ENCODE measurements at regions not wholly inside any gene's neighbourhood (a gene's known extent, or its start where the extent isn't known, plus 50 kb on each side); places are given as distances from the start of the nearest gene placed in this dataset.

DNA sequence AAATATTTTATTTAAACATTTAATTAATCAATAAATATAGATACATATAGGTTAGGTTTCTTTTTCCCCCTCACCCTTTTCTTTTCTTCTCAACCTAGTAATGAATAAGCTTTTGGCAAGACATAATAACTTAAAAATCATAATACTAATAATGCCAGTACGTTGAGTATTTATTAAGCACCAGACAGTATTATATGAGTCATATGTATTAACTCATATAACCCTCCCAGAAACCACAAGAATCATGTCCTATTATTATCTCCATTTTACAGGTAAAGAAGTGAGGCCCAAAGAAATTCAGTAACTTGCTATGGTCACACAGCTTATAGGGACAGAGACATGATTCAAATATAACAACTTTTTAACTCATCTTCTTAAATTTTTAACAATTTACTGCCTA is 834.5 kb upstream of the ADGRL2 start:
- ATAC-seq (ENCODE audit: insufficient number of reproducible peaks, low FRiP score, low read depth) (no peak), DNase-seq (ENCODE audit: low spot score) (no peak)
- Histone ChIP-seq H3K9me3 (no peaks in the 10 kb centered on the region), H3K4me3 (no peak overlapping the region), H3K27ac (no peak overlapping the region), H3K27me3 (replicated peaks; ENCODE audit: insufficient read depth) (no peaks in the 10 kb centered on the region), H3K4me1 (ENCODE audit: control insufficient read depth in 1 of 2, low read depth in 2 of 2) (no peaks in the 10 kb centered on the region), H3K36me3 (no peaks in the 10 kb centered on the region)
- TF ChIP-seq, protein P1, sequence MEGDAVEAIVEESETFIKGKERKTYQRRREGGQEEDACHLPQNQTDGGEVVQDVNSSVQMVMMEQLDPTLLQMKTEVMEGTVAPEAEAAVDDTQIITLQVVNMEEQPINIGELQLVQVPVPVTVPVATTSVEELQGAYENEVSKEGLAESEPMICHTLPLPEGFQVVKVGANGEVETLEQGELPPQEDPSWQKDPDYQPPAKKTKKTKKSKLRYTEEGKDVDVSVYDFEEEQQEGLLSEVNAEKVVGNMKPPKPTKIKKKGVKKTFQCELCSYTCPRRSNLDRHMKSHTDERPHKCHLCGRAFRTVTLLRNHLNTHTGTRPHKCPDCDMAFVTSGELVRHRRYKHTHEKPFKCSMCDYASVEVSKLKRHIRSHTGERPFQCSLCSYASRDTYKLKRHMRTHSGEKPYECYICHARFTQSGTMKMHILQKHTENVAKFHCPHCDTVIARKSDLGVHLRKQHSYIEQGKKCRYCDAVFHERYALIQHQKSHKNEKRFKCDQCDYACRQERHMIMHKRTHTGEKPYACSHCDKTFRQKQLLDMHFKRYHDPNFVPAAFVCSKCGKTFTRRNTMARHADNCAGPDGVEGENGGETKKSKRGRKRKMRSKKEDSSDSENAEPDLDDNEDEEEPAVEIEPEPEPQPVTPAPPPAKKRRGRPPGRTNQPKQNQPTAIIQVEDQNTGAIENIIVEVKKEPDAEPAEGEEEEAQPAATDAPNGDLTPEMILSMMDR (IDR thresholded peaks at IDR 0.05): no peak

DNA sequence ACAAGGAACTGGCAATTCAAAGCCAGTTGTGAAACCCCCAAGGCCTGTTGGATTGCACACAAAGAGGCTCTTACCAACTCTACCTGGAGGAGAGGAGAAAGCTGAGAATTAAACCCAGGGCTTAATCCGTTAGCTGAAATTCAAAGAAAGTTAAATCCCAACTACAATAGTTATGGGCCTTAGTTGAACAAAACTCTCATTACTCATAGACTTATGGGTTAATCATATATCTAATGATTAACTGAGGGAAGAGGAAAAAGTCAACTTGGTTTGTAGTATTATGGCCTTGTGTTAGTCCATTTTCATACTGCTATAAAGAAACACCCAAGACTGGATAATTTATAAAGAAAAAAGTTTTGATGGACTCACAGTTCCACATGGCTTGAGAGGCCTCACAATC is 838.2 kb upstream of the ADGRL2 start:
- Histone ChIP-seq H3K36me3 (no peaks in the 10 kb centered on the region), H3K27ac (no peak overlapping the region), H3K4me3 (no peak overlapping the region), H3K4me1 (ENCODE audit: control insufficient read depth in 1 of 2, low read depth in 2 of 2) (no peaks in the 10 kb centered on the region), H3K9me3 (no peaks in the 10 kb centered on the region), H3K27me3 (replicated peaks; ENCODE audit: insufficient read depth) (no peaks in the 10 kb centered on the region)
- no peak for ATAC-seq (ENCODE audit: insufficient number of reproducible peaks, low FRiP score, low read depth)
- TF ChIP-seq, protein P1 (IDR thresholded peaks at IDR 0.05): no peak
- DNase-seq (ENCODE audit: low spot score): no peak

DNA sequence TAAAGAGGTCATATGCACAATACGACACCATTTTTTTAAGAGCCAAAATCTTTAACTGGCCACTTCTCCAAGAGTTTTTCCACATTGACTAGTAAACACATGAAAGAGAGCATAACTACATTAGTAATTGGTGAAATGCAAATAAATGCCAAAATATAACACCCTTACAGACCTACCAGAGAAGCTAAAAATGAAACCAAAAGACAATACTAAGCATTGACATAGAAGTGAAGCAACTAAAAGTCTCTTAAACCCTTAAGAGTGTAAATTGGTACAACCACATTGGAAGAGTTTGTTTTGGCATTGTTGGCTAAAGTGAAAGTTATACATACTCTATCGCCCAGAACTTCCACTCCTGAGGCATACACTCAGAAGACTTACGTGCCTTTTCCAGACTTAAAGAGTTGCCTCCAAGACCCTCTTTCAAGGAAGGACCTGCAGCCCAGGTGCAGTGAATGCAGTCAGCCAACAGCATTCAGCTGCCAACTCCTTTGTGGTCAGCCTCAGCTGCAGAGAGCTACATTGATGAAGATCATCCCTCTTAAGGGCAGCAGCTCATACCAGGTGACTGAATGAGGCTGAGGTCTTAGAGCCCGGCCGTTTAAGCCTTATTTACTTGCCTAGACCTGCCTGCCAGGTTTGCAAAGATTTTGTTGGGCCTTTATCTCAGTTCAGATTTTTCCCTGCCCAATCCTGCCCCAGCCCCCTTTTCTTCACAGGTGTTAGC is 839.1 kb upstream of the ADGRL2 start:
- H3K4me3 ChIP-seq: no peak overlapping the region
- no peaks in the 10 kb centered on the region for H3K9me3 ChIP-seq

DNA sequence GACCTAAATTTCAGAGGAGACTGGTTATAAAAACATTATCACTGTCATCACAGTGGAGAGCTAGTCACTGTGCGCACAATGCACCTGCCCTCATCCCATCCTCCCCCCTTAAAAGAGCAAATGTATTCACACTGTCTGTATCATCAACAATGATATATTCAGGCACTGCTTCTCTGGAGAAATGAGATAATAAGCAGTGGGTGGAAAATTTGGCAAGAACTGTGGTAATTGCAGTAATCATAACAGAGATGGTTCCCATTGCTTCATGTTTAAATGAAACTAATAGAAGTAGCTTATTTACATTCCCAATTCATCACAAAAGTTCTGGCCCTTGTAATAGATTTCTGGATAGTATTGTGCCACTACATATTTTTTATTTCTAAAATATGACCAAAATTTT is 867.4 kb upstream of the ADGRL2 start:
- Histone ChIP-seq H3K27ac (no peak overlapping the region), H3K4me1 (ENCODE audit: control insufficient read depth in 1 of 2, low read depth in 2 of 2) (no peaks in the 10 kb centered on the region), H3K4me3 (no peak overlapping the region), H3K36me3 (no peaks in the 10 kb centered on the region), H3K27me3 (replicated peaks; ENCODE audit: insufficient read depth) (no peaks in the 10 kb centered on the region), H3K9me3 (peaks cover 13% of the 10 kb centered on the region)
- no peak for ATAC-seq (ENCODE audit: insufficient number of reproducible peaks, low FRiP score, low read depth)
- TF ChIP-seq, protein P1 (IDR thresholded peaks at IDR 0.05): no peak
- DNase-seq (ENCODE audit: low spot score): no peak

More for the DNA sequence above, 839.1 kb upstream of the ADGRL2 start:
- Histone ChIP-seq H3K27ac (no peak overlapping the region), H3K36me3 (no peaks in the 10 kb centered on the region), H3K4me1 (ENCODE audit: control insufficient read depth in 1 of 2, low read depth in 2 of 2) (no peaks in the 10 kb centered on the region), H3K27me3 (replicated peaks; ENCODE audit: insufficient read depth) (no peaks in the 10 kb centered on the region)
- ATAC-seq (ENCODE audit: insufficient number of reproducible peaks, low FRiP score, low read depth) (no peak), DNase-seq (ENCODE audit: low spot score) (no peak)
- TF ChIP-seq, protein P1 (IDR thresholded peaks at IDR 0.05): no peak

DNA sequence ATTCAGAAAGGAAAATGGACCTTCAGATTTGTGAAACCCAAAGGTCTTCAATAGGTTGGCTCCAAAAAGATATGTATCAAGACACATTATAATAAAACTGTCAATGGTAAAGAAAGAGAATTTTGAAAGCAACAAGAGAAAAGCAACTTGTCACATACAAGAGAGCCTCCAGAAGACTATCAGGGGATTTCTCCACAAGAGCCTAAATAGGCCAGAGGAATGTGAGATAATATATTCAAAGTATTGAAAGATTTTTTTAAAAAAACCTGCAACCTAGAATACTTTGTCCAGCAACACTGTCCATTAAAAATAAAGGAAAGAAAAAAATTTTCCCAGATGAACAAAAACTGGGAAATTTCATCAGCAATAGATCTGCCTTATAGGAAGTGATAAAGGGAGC is 869.6 kb upstream of the ADGRL2 start:
- Histone ChIP-seq H3K27me3 (replicated peaks; ENCODE audit: insufficient read depth) (no peaks in the 10 kb centered on the region), H3K36me3 (no peaks in the 10 kb centered on the region), H3K4me3 (no peak overlapping the region), H3K9me3 (peaks cover 13% of the 10 kb centered on the region), H3K27ac (no peak overlapping the region), H3K4me1 (ENCODE audit: control insufficient read depth in 1 of 2, low read depth in 2 of 2) (no peaks in the 10 kb centered on the region)
- TF ChIP-seq, protein P1 (IDR thresholded peaks at IDR 0.05): no peak
- DNase-seq (ENCODE audit: low spot score) (no peak), ATAC-seq (ENCODE audit: insufficient number of reproducible peaks, low FRiP score, low read depth) (no peak)
